HG03095 (cell line): ENCODE measurements at regions not wholly inside any gene's neighbourhood (a gene's known extent, or its start where the extent isn't known, plus 50 kb on each side); places are given as distances from the start of the nearest gene placed in this dataset.
A peak's percentile ranks its signal among the peaks of the same experiment; 100 is the strongest.
"Not testable (repeated sequence)": the region's sequence is repeated elsewhere in the genome, so short reads cannot be mapped to it uniquely, and the experiment has no call there.

ENCODE experiments used
- ATAC-seq: cut with Tn5 transposase; IDR thresholded peaks from one replicate; pipeline ENCODE4 v1.9.1; 2021; ENCODE audit warnings: moderate library complexity; ENCODE audit not compliant: unreplicated experiment

DNA sequence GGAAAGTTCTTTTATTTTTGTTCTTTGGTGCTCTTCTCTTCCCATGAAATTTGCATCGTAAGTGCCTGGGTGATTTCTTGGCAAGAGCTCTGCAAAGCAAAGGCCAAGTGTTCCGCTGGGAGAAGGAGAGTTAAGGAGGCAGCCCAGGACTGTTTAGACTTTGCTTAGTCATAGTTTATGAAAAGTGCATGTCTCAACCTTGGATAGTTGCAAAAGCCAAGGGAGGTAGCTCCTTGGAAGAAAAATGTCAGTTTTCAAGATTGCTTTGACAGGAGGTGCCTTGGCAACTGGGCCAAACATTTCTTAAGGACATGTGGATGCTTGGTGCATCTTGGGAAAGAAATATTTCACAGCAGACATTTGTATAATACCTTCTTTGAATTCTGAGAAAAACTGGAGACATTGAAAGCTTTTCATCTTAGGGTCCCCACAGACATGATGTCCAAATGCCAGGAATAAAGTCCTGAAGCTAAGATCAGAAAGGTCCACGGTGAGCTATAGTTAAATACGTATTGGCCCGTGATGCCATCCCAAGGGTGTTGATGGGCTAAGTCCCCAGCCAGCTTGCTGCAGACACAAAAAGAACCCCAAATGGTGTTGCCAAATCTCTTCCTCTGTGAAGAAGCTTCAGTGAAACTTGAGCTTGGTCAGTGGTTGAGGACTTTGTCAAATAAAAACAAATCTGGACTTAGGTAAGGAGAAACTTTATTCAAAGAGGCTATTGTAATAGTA is 96.3 kb upstream of the THUMPD2 start:
- no peak for ATAC-seq

DNA sequence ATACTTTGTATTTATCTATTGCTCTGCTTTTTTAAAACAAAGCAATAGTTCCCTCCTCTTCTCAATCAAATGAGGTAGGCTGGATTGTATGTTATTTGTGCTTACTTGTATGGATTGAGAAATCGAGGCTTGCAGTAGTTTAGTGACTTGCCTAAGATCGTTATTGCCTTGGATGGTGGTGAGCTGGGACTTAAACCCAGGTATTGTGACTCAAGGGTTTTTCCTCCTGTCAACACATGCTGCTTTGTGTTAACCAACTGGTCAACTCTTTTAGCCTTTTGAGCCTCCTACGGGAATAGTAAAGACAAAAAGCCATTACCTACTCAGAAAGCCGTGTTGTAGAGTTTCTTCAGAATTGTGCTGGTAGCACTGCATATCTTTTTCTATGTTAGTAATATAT is 95.2 kb upstream of the THUMPD2 start:
- no peak for ATAC-seq

DNA sequence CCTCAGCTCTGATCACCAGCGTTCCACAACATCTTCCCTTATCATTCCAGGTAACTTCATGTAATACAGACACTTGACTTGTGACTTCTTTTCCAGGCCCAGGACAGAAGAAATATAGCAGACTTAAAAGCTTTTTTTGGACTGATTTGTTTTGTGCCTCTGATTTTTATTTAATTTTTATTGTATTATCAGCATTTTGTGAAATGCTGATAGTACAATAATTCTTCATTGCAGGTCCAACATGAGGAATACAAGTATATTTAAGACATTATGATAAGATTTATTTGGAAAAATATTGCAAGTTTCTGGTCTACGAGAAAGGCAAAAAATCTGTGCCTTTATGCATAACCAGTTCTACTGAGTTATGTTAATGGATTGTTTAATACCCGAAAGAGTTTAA is 94.5 kb upstream of the THUMPD2 start:
- ATAC-seq: no peak

DNA sequence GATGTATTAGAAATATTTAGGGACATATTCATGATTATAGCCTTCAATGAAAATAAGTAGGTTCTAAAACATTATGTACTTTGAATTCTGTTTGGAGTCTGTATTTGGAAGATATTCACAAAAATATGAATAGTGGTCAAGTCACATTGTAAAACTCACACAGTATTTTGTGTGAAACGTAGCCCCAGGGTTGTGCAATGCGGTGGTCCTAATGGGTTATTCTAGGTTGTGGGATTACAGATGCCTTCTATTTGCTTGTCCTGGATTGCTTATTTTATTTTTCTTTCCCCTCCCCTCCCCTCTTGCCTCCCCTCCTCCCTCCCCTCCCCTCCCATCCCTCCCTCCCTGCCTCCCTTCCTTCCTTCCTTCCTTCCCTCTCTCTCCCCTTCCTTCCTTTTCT is 93.7 kb upstream of the THUMPD2 start:
- ATAC-seq: no peak

DNA sequence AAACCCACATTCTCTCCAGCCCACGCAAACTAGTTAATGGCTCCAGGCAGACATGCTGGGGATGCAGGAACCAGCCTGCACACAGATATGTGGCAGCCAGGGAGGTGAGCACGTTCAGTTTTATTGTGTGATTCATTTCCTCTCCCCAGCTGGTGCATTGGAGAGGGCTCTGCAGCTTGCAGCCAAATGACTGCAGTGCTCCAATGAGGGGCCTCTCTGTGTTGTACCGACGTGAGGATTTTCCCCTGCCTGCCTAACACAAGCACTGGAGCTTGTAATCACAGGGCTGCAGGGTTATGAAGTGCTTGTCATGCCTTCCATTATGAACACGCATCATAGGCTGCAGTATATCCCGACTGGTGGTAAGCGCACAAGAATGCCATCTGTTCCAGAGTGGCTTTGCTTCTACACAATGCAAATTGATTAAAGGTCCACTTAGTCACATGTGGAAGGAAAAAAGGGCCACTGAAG is 92.3 kb upstream of the THUMPD2 start:
- no peak for ATAC-seq

DNA sequence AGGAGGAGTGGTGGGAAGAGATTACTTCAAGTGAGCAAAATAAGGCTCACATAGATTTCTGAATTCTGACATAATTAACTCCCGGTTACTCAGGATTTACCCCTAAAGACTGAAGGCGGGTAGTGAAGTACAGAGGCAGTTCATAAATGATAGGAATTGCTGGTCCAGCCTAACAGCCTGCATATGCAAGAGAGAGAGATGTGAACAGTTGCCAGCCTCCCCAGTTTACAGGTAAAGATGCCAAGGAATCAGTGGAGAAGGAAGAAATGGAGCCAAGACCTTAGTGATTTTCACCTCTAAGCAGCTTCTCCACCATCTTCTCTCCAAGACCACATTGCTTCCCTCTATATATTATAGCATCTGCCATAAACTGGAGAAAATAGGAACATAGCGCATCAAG is 91.8 kb upstream of the THUMPD2 start:
- no peak for ATAC-seq

DNA sequence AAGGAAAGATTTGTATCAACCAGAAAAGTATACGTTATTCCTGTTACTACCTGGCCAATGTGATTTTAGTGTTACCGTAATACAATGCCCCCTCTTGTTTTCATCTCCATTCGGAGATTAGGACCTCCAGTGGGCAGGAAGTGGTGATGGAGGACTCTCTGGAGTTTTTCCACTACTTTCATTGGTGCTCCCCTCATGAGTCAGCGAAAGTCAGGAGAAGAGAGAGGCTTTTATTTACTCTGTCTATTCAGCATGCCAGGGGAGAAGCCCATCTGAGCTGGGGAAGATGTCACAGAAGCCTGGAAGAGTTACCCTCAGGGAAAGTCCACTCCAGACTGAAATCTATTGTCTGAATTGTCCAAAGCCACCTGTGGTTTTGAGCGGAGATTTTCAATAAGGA is 88.2 kb upstream of the THUMPD2 start:
- ATAC-seq: no peak

DNA sequence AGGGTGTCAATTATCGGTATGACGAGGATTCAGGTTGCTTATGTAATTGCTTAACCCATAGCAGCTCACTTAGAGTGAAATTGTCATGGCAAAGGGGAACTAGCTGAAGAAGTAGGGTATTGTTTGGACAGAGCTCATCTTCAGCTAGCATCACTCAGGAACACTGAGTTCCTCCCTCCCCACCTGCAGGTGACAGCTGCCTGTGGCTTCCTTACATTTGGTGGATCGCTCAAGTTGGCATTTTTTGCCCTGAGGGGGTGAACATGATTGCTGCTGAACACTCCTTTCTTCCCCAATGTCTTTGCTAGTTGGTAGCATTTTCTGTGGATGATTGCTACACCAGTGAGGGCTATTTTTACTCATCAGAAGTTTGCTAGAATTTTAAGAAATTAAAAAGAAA is 86.7 kb upstream of the THUMPD2 start:
- no peak for ATAC-seq

DNA sequence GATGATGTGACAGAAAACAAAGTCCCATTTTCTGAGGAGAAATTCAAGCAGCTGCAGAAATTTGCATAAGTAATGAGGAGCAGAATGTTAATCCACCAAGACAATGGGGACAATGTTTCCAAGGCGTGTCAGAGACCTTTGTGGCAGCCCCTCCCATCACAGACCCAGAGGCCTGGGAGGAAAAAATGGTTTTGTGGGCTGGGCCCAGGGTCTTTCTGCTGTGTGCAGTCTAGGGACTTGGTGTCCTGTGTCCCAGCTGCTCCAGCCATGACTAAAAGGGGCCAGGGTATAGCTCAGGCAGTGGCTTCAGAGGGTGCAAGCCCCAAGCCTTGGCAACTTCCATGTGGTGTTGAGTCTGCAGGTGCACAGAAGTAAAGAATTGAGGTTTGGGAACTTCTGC is 84.6 kb upstream of the THUMPD2 start:
- ATAC-seq: not testable (repeated sequence)

DNA sequence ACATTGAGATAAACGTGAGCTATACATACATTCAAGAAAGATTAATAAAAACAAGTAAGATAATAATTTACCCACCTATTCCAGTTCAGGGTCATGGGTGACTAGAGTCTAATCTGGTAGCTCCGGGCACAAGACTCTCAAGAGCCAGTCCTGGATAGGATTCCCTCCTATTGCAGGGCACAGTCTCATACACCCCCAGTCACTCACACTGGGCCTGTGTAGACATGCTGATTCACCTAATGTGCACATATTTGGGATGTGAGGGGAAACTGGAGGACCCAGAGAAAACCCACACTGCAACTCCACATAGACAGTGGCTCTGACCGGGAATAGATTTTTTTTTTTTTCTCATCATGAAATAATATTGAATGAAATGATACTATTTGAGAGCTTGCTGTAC is 81.5 kb upstream of the THUMPD2 start:
- no peak for ATAC-seq

DNA sequence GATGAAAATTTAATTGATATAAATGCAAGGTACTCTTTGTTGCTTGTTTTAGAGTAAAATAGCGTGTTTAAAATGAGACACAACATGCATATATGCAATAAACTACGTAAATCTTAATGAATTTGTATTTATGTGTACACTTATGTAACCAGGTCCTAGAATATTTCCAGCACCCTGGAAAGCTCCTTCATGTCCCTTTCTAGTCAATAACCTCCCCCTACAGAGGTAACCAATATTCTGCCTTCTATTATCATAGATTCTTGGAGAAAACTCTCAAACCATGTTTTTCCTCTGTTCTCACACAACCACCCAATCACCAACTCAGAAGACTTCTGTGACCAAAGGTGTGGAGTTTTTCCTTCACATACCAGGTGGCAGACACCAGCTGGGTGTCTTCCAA is 79.6 kb upstream of the THUMPD2 start:
- no peak for ATAC-seq

DNA sequence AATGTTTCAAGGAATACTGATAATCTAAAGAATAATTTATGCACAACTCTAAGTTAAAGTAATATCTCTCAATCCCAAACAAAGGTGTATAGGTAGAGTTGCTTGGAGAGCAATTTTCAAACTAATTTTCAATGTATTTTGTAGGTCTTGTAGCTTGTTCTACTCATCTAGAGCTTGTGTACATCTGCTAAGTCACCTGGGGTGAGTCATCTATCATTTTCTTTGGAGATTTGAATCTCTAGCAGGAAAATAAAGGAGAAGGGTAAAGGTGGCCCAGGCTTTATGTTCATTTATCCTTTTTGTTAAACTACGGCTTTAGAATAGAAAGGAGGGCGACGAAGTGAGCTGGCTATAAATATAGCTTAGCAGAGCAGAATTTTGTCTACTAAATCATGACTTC is 76.8 kb upstream of the THUMPD2 start:
- no peak for ATAC-seq

DNA sequence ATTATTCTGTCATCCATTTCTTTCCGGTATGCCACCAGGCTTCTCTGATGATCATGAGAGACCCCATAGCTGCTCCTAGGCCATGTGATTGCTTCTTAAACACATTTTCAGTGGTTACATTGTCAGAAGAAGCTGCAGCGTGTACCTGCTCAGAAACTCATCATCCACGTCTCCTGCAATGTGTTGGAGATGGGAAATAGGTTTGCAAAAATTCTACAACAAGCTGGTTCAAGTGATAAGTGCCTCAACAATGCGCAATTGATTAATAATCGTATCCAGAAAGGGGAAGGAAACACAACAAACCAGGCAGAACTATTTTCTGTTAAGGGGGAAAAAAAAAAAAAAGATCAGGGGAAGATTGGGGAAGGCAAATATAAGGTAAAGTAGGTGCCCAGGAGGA is 75.7 kb upstream of the THUMPD2 start:
- no peak for ATAC-seq

DNA sequence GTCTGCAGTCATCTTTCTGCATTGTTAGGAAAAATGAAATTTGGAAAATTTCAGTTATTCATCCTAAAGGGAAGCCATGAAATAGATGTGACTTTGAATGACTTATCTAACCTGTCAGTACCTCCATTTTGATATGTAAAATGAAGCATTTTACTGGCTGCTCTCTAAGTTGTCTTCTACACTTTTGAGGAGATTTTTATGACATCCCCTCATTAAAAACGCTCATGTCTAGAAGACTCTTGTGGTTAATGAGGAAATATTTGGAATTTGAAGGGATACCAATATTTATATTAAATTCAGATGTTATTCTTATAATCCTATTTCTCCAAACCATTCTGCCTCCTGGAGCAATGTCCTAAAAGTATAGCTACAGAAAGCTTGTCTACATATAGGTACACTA is 73.8 kb upstream of the THUMPD2 start:
- ATAC-seq: no peak

DNA sequence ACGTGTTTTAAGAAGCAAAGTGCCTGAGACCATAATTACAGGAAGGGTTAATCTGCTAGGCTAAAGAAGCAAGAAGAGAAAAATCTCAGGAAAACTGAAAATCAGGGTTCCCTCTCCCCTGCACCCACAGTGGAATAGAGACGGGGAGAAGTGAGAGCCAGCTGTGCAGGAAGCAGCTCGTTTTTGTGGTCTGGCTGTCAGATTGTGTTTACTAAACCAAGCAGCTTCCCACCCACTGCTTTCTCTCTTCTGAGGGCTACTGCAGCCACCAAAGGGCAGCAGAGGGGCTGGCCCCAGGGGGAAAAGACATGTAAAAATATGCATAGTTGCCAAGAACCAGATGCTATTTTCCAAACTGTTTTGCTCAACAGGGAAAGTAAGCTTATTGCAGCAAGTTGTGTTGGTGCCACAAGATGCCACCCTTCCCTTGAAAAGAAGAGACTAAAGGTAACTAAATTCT is 72.6 kb upstream of the THUMPD2 start:
- no peak for ATAC-seq

DNA sequence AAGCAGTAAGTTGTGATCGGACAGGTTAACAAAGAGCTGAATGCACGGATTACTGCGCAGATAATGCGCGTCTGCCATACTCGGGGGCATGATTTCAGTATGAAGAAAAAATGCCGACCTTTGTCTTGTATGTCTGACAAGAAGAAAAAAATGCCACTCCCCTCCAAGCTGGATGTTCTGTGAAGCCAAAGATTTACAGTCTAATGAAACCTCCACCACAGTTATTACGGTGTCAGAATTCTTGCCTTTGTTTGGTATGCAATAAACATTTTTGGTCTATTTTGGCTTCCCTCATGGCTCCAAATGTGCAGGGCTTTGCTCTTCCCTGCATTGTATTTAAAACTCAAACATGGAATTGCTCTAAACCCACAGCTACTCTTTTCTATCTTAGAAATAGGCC is 72.2 kb upstream of the THUMPD2 start:
- ATAC-seq: no peak

DNA sequence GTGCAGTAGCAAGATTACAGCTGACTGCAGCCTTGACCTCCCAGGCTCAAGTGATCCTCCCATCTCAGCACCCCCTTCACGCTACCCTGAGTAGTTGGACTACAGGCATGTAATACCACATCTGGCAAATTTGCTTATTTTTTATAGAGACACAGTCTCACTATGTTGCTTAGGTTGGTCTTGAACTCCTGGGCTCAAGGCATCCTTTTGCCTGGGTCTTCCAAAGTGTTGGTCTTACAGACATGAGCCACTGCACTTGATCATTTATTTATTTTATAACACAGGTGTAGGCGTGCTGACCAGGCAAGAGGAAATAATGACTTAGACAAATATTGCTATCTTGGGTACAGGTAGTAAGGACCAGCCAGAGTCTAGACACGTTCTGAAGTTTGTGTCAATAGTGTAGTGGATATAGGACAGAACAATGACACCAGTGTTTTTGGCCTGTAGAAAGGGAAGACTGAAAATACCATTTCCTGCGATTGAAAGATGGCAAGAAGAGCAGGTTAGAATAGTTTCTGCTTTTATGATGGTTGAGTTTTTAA is 71.0 kb upstream of the THUMPD2 start:
- ATAC-seq: no peak

DNA sequence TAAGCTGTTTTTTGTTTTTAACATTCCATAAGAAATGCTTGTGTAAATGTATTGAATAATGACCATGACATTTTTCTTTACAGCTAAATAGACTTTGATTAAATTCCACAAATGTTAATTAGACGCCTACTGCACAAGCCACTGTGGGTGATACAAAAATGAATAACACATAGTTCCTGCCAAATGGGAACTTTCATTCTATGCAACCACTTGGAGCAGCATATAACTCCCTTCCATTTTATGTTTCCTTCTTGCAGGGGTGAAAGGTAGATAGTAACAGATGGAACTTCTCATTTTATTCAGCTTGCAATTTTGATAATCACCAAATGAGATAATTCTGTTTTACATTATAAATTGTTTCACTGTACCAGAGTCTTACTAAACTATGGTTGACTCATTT is 70.0 kb upstream of the THUMPD2 start:
- ATAC-seq: no peak

DNA sequence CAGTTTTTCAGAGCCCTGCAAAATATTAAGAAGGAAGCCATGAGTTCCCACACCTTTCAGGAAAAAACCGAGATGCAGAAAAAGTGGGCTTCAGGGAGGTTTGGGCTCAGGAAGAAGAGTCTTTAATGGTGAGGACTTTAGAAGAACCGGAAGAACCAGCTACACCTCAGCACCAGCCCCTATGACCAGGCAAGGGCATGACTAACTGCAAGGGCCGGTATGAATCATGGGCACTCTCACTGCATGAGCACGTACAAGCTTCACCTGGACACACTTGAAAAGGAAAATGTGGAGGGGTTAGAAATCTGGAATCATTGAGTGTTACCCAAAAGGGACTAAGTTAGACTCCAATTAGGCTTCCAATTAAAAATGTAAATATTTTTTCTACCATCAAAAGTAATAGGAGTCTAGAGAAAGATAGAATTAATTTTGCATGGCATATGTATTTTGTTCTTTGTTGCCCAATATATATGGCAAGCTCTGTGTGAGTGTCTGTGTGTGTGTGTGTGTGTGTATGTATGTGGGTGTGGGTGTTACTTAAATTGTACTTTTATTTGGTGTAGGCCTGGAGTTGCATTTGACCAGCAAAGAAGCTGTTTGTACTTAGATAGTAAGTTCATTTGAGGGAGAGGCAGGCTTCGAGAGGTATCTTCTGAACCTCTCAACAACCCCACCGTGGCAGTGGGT is 66.5 kb upstream of the THUMPD2 start:
- ATAC-seq: no peak

DNA sequence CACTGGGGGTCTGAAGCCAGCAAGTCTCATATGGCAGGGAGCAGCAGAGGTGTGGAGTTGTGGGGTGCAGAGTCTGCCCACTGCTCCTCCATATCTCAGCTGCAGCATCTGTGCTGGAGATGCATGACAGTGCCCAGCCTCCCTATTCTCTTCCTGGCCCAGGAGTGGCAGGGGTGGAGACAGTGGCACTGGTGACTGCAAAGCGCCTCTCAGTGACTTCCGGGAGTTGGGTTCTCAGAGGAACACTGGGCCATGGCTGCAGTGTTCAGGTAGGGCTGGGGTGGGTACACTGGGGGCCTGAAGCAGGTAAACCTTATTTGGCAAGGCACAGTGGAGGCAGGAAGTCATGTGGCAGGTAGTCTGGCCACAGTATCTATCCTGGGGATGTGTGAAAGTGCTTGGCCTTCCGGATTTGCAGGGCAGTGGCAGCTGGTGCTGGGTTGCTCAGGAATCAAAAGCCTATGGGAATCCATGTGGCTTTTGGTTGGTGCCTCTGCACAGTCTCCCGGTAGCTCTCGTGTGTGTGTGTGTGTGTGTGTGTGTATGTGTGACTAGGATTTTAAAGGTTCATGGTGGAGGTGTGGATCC is 60.3 kb upstream of the THUMPD2 start:
- no peak for ATAC-seq

DNA sequence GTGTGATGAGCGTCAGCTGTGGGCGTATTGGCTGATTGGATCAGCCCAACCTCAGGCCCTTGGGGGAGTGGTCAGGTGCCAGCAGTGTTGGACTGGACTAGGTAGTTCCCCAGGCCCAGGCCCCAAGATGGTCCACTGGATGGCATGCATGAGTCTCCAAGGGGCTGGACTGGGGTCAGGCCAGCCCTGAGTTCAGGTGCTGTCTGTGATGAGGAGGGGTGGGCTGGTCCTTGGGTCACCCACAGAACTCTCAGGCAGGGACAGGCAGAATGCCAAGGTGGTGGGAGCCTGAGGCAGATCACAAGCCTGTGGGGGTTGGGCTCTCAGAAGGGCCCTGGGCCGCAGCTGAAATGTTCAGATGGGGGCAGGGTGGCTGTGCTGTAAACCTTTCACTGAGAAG is 59.5 kb upstream of the THUMPD2 start:
- no peak for ATAC-seq

DNA sequence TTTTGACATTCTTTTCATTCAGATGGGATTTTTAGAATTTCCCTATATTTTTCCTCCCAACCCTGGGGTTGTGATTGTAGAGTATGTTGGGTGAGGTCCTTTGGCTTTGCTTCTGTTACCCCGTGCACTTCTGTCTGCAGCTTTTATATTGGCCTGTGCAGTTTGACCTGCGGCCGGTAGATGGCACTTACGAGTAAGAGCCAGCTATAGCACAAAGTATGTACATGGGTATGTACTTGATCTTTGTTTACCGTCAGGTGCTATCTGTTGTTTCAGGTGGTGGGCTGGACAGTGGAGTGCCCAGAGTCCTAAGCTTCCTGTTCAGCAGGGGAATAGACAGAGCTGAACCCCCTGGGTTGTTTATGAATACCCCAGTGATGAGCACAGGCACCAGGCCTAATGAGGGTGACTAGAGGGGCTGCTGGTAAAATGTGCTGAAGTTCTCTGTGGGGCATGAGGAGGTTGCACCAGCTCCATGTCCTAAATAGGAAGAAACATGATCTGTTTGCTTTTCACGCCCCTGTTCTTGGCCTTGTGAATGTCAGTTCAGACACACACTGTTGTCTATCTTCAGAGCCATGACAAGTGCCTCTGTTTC is 58.9 kb upstream of the THUMPD2 start:
- peak; percentile 88 for ATAC-seq
